ENCODE measurements at regions not wholly inside any gene's neighbourhood (a gene's known extent, or its start where the extent isn't known, plus 50 kb on each side); places are given as distances from the start of the nearest gene placed in this dataset.

DNA sequence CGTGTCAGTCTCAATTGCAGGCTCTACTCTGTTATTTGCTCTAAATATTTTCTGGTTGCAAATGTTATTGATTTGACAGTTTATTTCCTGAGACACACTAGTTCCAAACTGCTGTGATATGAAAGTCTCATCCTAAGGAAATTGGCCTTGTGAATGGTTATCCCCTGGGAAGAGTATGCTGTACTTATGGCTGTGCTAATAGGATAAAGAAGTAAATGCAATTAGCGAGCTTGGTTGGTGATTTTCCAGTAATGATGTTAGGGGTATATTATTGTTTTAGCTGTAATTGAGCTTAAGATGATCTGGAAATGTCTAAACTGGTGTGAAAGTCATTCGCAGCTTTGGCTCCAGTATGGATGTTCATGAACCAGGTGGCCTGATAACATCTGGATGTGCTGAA, 197.9 kb downstream of the SUDS3 start:
- Histone ChIP-seq H3K4me1 (ENCODE audit: control insufficient read depth in 5 of 5, insufficient read depth in 5 of 5, low read length in 5 of 5) (no peaks in the 10 kb centered on the region), H3K9me3 (ENCODE audit: control insufficient read depth in 4 of 4, insufficient read depth in 3 of 4, low read length in 3 of 4) (peaks cover 0 to 8% (median 0%) of the 10 kb centered on the region in 4 donors), H3K27ac (ENCODE audit: low read depth in 1 of 2, low read length in 1 of 2) (no peak overlapping the region), H3K4me3 (no peak overlapping the region), H3K9ac (ENCODE audit: insufficient read depth in 1 of 2, low read length in 2 of 2) (no peak overlapping the region), H3K36me3 (ENCODE audit: control insufficient read depth in 4 of 4, insufficient read depth in 4 of 4, low read length in 4 of 4) (no peaks in the 10 kb centered on the region), H3K27me3 (ENCODE audit: control insufficient read depth in 3 of 3, insufficient read depth in 3 of 3, low read length in 2 of 3) (no peaks in the 10 kb centered on the region)
- TF ChIP-seq, protein P1, sequence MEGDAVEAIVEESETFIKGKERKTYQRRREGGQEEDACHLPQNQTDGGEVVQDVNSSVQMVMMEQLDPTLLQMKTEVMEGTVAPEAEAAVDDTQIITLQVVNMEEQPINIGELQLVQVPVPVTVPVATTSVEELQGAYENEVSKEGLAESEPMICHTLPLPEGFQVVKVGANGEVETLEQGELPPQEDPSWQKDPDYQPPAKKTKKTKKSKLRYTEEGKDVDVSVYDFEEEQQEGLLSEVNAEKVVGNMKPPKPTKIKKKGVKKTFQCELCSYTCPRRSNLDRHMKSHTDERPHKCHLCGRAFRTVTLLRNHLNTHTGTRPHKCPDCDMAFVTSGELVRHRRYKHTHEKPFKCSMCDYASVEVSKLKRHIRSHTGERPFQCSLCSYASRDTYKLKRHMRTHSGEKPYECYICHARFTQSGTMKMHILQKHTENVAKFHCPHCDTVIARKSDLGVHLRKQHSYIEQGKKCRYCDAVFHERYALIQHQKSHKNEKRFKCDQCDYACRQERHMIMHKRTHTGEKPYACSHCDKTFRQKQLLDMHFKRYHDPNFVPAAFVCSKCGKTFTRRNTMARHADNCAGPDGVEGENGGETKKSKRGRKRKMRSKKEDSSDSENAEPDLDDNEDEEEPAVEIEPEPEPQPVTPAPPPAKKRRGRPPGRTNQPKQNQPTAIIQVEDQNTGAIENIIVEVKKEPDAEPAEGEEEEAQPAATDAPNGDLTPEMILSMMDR (IDR thresholded peaks at IDR 0.05; ENCODE audit: control extremely low read depth, extremely low read depth): no peak
- WGBS, 2 donors: 82 to 86% methylated on average over 3 of the region's 3 CpGs
- ATAC-seq (ENCODE audit: insufficient read depth, low FRiP score) (no peak), DNase-seq (no peak)

DNA sequence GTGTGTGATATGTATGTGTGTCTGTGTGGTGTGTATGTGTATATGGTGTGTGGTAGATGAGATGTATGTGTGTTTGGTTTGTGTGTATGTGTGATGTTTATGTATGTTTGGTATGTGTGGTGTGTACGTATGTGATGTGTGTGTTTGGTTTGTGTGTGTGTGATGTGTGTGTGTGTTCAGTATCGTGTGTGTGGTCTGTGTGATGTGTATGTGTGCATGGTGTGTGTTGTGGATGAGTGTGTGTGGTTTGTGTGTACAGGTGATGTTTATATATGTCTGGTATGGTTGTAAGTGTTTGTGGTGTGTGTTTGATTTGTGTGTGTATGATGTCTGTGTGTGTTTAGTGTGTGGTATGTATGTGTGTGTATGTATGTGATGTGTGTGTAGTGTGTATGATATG, 199.4 kb downstream of the SUDS3 start:
- Histone ChIP-seq H3K36me3 (ENCODE audit: control insufficient read depth in 4 of 4, insufficient read depth in 4 of 4, low read length in 4 of 4) (no peaks in the 10 kb centered on the region), H3K9me3 (ENCODE audit: control insufficient read depth in 4 of 4, insufficient read depth in 3 of 4, low read length in 3 of 4) (peaks cover 0 to 6% (median 0%) of the 10 kb centered on the region in 4 donors), H3K27me3 (ENCODE audit: control insufficient read depth in 3 of 3, insufficient read depth in 3 of 3, low read length in 2 of 3) (no peaks in the 10 kb centered on the region), H3K4me3 (no peak overlapping the region), H3K27ac (ENCODE audit: low read depth in 1 of 2, low read length in 1 of 2) (no peak overlapping the region), H3K9ac (ENCODE audit: insufficient read depth in 1 of 2, low read length in 2 of 2) (no peak overlapping the region), H3K4me1 (ENCODE audit: control insufficient read depth in 5 of 5, insufficient read depth in 5 of 5, low read length in 5 of 5) (no peaks in the 10 kb centered on the region)
- DNase-seq (no peak), ATAC-seq (ENCODE audit: insufficient read depth, low FRiP score) (no peak)
- TF ChIP-seq, protein P1 (IDR thresholded peaks at IDR 0.05; ENCODE audit: control extremely low read depth, extremely low read depth): no peak
- WGBS, 2 donors: 82 to 89% methylated on average over 2 of the region's 2 CpGs

DNA sequence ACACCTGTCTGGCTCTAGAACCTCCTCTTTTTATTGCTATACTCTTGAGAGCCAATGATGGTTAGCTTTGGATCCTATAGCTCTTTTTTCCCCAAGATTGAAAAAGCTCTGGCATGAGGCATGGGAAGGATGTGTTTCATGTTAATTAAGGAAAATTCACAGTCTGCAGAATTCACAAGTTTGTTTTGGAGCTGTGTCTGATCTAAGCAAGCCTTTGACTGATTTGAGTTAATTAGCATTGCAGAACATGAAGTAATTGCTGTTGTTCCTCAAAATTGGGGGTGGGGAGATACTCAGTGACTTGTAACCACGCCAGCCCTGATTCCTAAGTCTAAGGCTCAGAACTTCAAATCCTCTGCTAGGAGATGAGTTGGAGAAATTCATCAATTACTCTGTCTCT, 205.0 kb downstream of the SUDS3 start:
- 41 to 50% methylated on average over 1 of the region's 1 CpG for WGBS, 2 donors
- Histone ChIP-seq H3K27ac (ENCODE audit: low read depth in 1 of 2, low read length in 1 of 2) (no peak overlapping the region), H3K27me3 (ENCODE audit: control insufficient read depth in 3 of 3, insufficient read depth in 3 of 3, low read length in 2 of 3) (no peaks in the 10 kb centered on the region), H3K4me1 (ENCODE audit: control insufficient read depth in 5 of 5, insufficient read depth in 5 of 5, low read length in 5 of 5) (no peaks in the 10 kb centered on the region), H3K36me3 (ENCODE audit: control insufficient read depth in 4 of 4, insufficient read depth in 4 of 4, low read length in 4 of 4) (no peaks in the 10 kb centered on the region), H3K4me3 (no peak overlapping the region), H3K9me3 (ENCODE audit: control insufficient read depth in 4 of 4, insufficient read depth in 3 of 4, low read length in 3 of 4) (peaks cover 0 to 2% (median under 1%) of the 10 kb centered on the region in 4 donors), H3K9ac (ENCODE audit: insufficient read depth in 1 of 2, low read length in 2 of 2) (no peak overlapping the region)
- ATAC-seq (ENCODE audit: insufficient read depth, low FRiP score) (no peak), DNase-seq (no peak)
- TF ChIP-seq, protein P1 (IDR thresholded peaks at IDR 0.05; ENCODE audit: control extremely low read depth, extremely low read depth): no peak

DNA sequence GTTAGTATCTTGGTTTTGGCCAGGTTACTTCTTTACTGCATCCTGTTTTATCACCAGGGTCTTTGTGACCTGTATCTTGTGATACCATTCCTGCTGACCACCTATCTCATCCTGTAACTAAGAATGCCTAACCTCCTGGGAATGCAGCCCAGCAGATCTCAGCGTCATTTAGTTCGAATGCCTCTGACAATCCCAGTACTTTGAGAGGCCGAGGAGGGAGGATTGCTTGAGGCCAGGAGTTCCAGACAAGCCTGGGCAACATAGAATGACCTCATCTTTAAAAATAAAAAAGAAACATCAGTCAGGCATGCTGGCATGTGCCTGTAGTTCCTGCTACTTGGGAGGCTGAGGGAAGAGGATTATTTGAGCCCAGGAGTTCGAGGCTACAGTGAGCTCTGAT, 206.5 kb downstream of the SUDS3 start:
- Histone ChIP-seq H3K4me1 (ENCODE audit: control insufficient read depth in 5 of 5, insufficient read depth in 5 of 5, low read length in 5 of 5) (no peaks in the 10 kb centered on the region), H3K9ac (ENCODE audit: insufficient read depth in 1 of 2, low read length in 2 of 2) (no peak overlapping the region), H3K4me3 (no peak overlapping the region), H3K9me3 (ENCODE audit: control insufficient read depth in 4 of 4, insufficient read depth in 3 of 4, low read length in 3 of 4) (peaks cover 0 to 6% (median 3%) of the 10 kb centered on the region in 4 donors), H3K27me3 (ENCODE audit: control insufficient read depth in 3 of 3, insufficient read depth in 3 of 3, low read length in 2 of 3) (no peaks in the 10 kb centered on the region), H3K36me3 (ENCODE audit: control insufficient read depth in 4 of 4, insufficient read depth in 4 of 4, low read length in 4 of 4) (no peaks in the 10 kb centered on the region), H3K27ac (ENCODE audit: low read depth in 1 of 2, low read length in 1 of 2) (no peak overlapping the region)
- DNase-seq (no peak), ATAC-seq (ENCODE audit: insufficient read depth, low FRiP score) (no peak)
- 73 to 88% methylated on average over 4 of the region's 4 CpGs for WGBS, 2 donors
- TF ChIP-seq, protein P1 (IDR thresholded peaks at IDR 0.05; ENCODE audit: control extremely low read depth, extremely low read depth): no peak

Data from lung (tissue), 11 donors.